ENCODE measurements at regions not wholly inside any gene's neighbourhood (a gene's known extent, or its start where the extent isn't known, plus 50 kb on each side); places are given as distances from the start of the nearest gene placed in this dataset.

GRCh38 chr3:178152031-178152806 lies 384.0 kb upstream of the KCNMB2 start:
- H3K4me3 ChIP-seq (ENCODE audit: insufficient read depth, low read length): no peak overlapping the region
- H2AFZ ChIP-seq (ENCODE audit: low read length): peak overlapping the region; percentile 66
- H3K79me2 ChIP-seq (ENCODE audit: insufficient read depth, low read length): no peaks in the 10 kb centered on the region
- H4K20me1 ChIP-seq (ENCODE audit: insufficient read depth, low read length): no peaks in the 10 kb centered on the region
- no peaks in the 10 kb centered on the region for H3K36me3 ChIP-seq (ENCODE audit: insufficient read depth, low read length)
- no peaks in the 10 kb centered on the region for H3K4me1 ChIP-seq (ENCODE audit: insufficient read depth, low read length)
- no peak overlapping the region for H3K4me2 ChIP-seq (ENCODE audit: insufficient read depth, low read length)
- no peaks in the 10 kb centered on the region for H3K27me3 ChIP-seq (ENCODE audit: insufficient read depth, low read length)
- H3K9me3 ChIP-seq (ENCODE audit: low read depth, low read length): no peaks in the 10 kb centered on the region
- no peak for TF ChIP-seq CTCF (IDR thresholded peaks at IDR 0.05; ENCODE audit: extremely low read depth, low read depth, low read length)
- no peak overlapping the region for H3K27ac ChIP-seq (ENCODE audit: low read depth, low read length)
- no peak for DNase-seq (ENCODE audit: insufficient read length, low spot score, missing footprints)

GRCh38 chr3:178152988-178153387 lies 383.2 kb upstream of the KCNMB2 start:
- H3K9me3 ChIP-seq (ENCODE audit: low read depth, low read length): no peaks in the 10 kb centered on the region
- no peaks in the 10 kb centered on the region for H3K36me3 ChIP-seq (ENCODE audit: insufficient read depth, low read length)
- TF ChIP-seq CTCF (IDR thresholded peaks at IDR 0.05; ENCODE audit: extremely low read depth, low read depth, low read length): no peak
- H4K20me1 ChIP-seq (ENCODE audit: insufficient read depth, low read length): no peaks in the 10 kb centered on the region
- H2AFZ ChIP-seq (ENCODE audit: low read length): no peak overlapping the region
- H3K27ac ChIP-seq (ENCODE audit: low read depth, low read length): no peak overlapping the region
- H3K79me2 ChIP-seq (ENCODE audit: insufficient read depth, low read length): no peaks in the 10 kb centered on the region
- no peaks in the 10 kb centered on the region for H3K4me1 ChIP-seq (ENCODE audit: insufficient read depth, low read length)
- no peak overlapping the region for H3K4me3 ChIP-seq (ENCODE audit: insufficient read depth, low read length)
- H3K4me2 ChIP-seq (ENCODE audit: insufficient read depth, low read length): no peak overlapping the region
- no peak for DNase-seq (ENCODE audit: insufficient read length, low spot score, missing footprints)
- H3K27me3 ChIP-seq (ENCODE audit: insufficient read depth, low read length): no peaks in the 10 kb centered on the region

- Histone ChIP-seq H3K36me3 (ENCODE audit: insufficient read depth, low read length) (no peaks in the 10 kb centered on the region), H3K4me3 (ENCODE audit: insufficient read depth, low read length) (no peak overlapping the region), H4K20me1 (ENCODE audit: insufficient read depth, low read length) (no peaks in the 10 kb centered on the region), H3K27ac (ENCODE audit: low read depth, low read length) (no peak overlapping the region), H3K4me2 (ENCODE audit: insufficient read depth, low read length) (no peak overlapping the region), H2AFZ (ENCODE audit: low read length) (no peak overlapping the region), H3K27me3 (ENCODE audit: insufficient read depth, low read length) (no peaks in the 10 kb centered on the region), H3K4me1 (ENCODE audit: insufficient read depth, low read length) (no peaks in the 10 kb centered on the region), H3K79me2 (ENCODE audit: insufficient read depth, low read length) (no peaks in the 10 kb centered on the region), H3K9me3 (ENCODE audit: low read depth, low read length) (no peaks in the 10 kb centered on the region)
- no peak for DNase-seq (ENCODE audit: insufficient read length, low spot score, missing footprints)
- no peak for TF ChIP-seq CTCF (IDR thresholded peaks at IDR 0.05; ENCODE audit: extremely low read depth, low read depth, low read length)
These were observed 380.7 kb upstream of the KCNMB2 start for GRCh38 chr3:178155521-178155920.

GRCh38 chr3:178156301-178156700 lies 379.9 kb upstream of the KCNMB2 start:
- no peaks in the 10 kb centered on the region for H3K79me2 ChIP-seq (ENCODE audit: insufficient read depth, low read length)
- DNase-seq (ENCODE audit: insufficient read length, low spot score, missing footprints): no peak
- H3K4me1 ChIP-seq (ENCODE audit: insufficient read depth, low read length): no peaks in the 10 kb centered on the region
- H2AFZ ChIP-seq (ENCODE audit: low read length): peak overlapping the region; percentile 54
- H3K27ac ChIP-seq (ENCODE audit: low read depth, low read length): no peak overlapping the region
- no peaks in the 10 kb centered on the region for H3K27me3 ChIP-seq (ENCODE audit: insufficient read depth, low read length)
- no peak overlapping the region for H3K4me3 ChIP-seq (ENCODE audit: insufficient read depth, low read length)
- H3K4me2 ChIP-seq (ENCODE audit: insufficient read depth, low read length): no peak overlapping the region
- no peaks in the 10 kb centered on the region for H3K36me3 ChIP-seq (ENCODE audit: insufficient read depth, low read length)
- H4K20me1 ChIP-seq (ENCODE audit: insufficient read depth, low read length): no peaks in the 10 kb centered on the region
- no peaks in the 10 kb centered on the region for H3K9me3 ChIP-seq (ENCODE audit: low read depth, low read length)
- no peak for TF ChIP-seq CTCF (IDR thresholded peaks at IDR 0.05; ENCODE audit: extremely low read depth, low read depth, low read length)

All from osteoblast (primary cell).